SU-DHL-6 (cell line): ENCODE measurements at regions not wholly inside any gene's neighbourhood (a gene's known extent, or its start where the extent isn't known, plus 50 kb on each side); places are given as distances from the start of the nearest gene placed in this dataset.
"Not testable (repeated sequence)": the region's sequence is repeated elsewhere in the genome, so short reads cannot be mapped to it uniquely, and the experiment has no call there.

ENCODE experiments used
- H2AFZ ChIP-seq: fragments of 200-600 bp; sonication (generic); 2 replicates; pipeline ENCODE4 v1.6.1; 2014; ENCODE audit warnings: low read depth, mild to moderate bottlenecking, moderate library complexity, mixed read lengths, antibody characterized with exemption, low read length; ENCODE audit not compliant: severe bottlenecking
- H3F3A ChIP-seq: fragments of 200-600 bp; shearing (Covaris generic); 2 replicates; pipeline ENCODE4 v1.6.0; 2016; ENCODE audit warnings: antibody characterized with exemption, mild to moderate bottlenecking; ENCODE audit not compliant: insufficient read depth
- H3K27ac ChIP-seq: fragments of 200-600 bp; sonication (generic); 2 replicates; pipeline ENCODE4 v1.5.1; 2016; ENCODE audit warnings: low read depth, mild to moderate bottlenecking, low read length, moderate library complexity, mixed read lengths
- H3K27me3 ChIP-seq: fragments of 200-600 bp; sonication (generic), shearing (Covaris generic); 2 replicates; pipeline ENCODE4 v1.6.0; 2014; ENCODE audit warnings: mild to moderate bottlenecking, low read length
- H3K36me3 ChIP-seq: fragments of 200-600 bp; sonication (generic); 2 replicates; pipeline ENCODE4 v1.6.1; 2014; ENCODE audit warnings: mild to moderate bottlenecking, low read length, mixed read lengths
- H3K4me2 ChIP-seq: fragments of 300-600, 200-600 bp; shearing (Covaris generic), sonication (generic); 2 replicates; pipeline ENCODE4 v1.6.0; 2014; ENCODE audit warnings: low read length, low read depth, mild to moderate bottlenecking; ENCODE audit not compliant: poor library complexity, severe bottlenecking
- H3K4me3 ChIP-seq: fragments of 200-600 bp; sonication (generic); 2 replicates; pipeline ENCODE4 v1.5.1; 2014; ENCODE audit warnings: antibody characterized with exemption, low read length, mild to moderate bottlenecking, mixed read lengths; ENCODE audit not compliant: insufficient read depth, poor library complexity, severe bottlenecking
- H3K79me2 ChIP-seq: fragments of 200-600 bp; sonication (generic); 2 replicates; pipeline ENCODE4 v1.6.1; 2014; ENCODE audit warnings: mild to moderate bottlenecking, low read length, moderate library complexity; ENCODE audit not compliant: insufficient read depth
- H3K9ac ChIP-seq: fragments of 200-600 bp; sonication (generic); 2 replicates; pipeline ENCODE4 v1.7.0; 2014; ENCODE audit warnings: mild to moderate bottlenecking, low read length
- H3K9me2 ChIP-seq: fragments of 200-600 bp; sonication (generic); replicated peaks from 2 replicates; pipeline ENCODE4 v1.6.1; 2014; ENCODE audit warnings: low read length; ENCODE audit not compliant: insufficient read depth
- H3K9me3 ChIP-seq: fragments of 200-600 bp; sonication (generic); 2 replicates; pipeline ENCODE4 v1.6.1; 2014; ENCODE audit warnings: low read length, mixed read lengths; ENCODE audit not compliant: insufficient read depth
- H4K20me1 ChIP-seq: fragments of 200-600 bp; sonication (generic); 2 replicates; pipeline ENCODE4 v1.6.1; 2014; ENCODE audit warnings: low read depth, mild to moderate bottlenecking, antibody characterized with exemption, low read length, moderate library complexity, mixed read lengths
- EZH2phosphoT487 ChIP-seq: fragments of 200-600 bp; sonication (generic), shearing (Covaris generic); conservative IDR thresholded peaks from 2 replicates; pipeline ENCODE4 v1.6.1; 2018; ENCODE audit warnings: mild to moderate bottlenecking, antibody characterized with exemption, low read length, moderate library complexity, mixed read lengths
- TF ChIP-seq, protein P1 (sequence below): fragments of 200-600 bp; sonication (generic); IDR thresholded peaks from one replicate; pipeline ENCODE4 v1.5.1; 2017; ENCODE audit warnings: antibody characterized with exemption, mild to moderate bottlenecking, low read length, moderate library complexity; ENCODE audit not compliant: insufficient read depth, poor library complexity, severe bottlenecking

- Histone ChIP-seq H4K20me1 (no peaks in the 10 kb centered on the region), H3F3A (no peaks in the 10 kb centered on the region), H3K4me2 (no peak overlapping the region), H3K27me3 (no peaks in the 10 kb centered on the region), H3K9me2 (no peaks in the 10 kb centered on the region), H3K4me3 (no peak overlapping the region), H3K79me2 (no peaks in the 10 kb centered on the region), H3K36me3 (no peaks in the 10 kb centered on the region), H2AFZ (no peak overlapping the region), H3K9me3 (no peaks in the 10 kb centered on the region), H3K9ac (no peak overlapping the region), H3K27ac (no peak overlapping the region)
- TF ChIP-seq, protein P1, sequence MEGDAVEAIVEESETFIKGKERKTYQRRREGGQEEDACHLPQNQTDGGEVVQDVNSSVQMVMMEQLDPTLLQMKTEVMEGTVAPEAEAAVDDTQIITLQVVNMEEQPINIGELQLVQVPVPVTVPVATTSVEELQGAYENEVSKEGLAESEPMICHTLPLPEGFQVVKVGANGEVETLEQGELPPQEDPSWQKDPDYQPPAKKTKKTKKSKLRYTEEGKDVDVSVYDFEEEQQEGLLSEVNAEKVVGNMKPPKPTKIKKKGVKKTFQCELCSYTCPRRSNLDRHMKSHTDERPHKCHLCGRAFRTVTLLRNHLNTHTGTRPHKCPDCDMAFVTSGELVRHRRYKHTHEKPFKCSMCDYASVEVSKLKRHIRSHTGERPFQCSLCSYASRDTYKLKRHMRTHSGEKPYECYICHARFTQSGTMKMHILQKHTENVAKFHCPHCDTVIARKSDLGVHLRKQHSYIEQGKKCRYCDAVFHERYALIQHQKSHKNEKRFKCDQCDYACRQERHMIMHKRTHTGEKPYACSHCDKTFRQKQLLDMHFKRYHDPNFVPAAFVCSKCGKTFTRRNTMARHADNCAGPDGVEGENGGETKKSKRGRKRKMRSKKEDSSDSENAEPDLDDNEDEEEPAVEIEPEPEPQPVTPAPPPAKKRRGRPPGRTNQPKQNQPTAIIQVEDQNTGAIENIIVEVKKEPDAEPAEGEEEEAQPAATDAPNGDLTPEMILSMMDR: no peak
- no peak for TF ChIP-seq EZH2phosphoT487
Measured at GRCh38 chr17:26731005-26731921, 562.7 kb upstream of the WSB1 start.

- not testable (repeated sequence) for H3K27ac ChIP-seq, H2AFZ ChIP-seq, H3K4me2 ChIP-seq
Measured at GRCh38 chr17:26731926-26732325, 562.0 kb upstream of the WSB1 start.

DNA sequence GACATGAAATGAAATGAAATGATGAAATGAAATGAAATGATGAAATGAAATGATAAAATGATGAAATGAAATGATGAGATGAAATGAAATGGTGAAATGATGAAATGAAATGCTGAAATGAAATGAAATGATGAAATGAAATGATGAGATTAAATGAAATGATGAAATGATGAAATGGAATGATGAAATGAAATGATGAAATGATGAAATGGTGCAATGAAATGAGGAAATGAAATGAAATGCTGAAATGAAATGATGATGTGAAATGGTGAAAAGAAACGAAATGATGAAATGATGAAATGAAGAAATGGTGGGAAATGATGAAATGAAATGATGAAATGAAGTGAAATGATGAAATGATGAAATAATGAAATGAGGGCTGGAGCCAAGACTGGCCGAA is 559.1 kb upstream of the WSB1 start:
- not testable (repeated sequence) for H3K36me3 ChIP-seq, H3F3A ChIP-seq, H3K4me2 ChIP-seq, H3K4me3 ChIP-seq, H3K9me2 ChIP-seq, H3K27ac ChIP-seq, H3K79me2 ChIP-seq, H4K20me1 ChIP-seq, H3K9me3 ChIP-seq, H2AFZ ChIP-seq, H3K9ac ChIP-seq, H3K27me3 ChIP-seq

More at GRCh38 chr17:26731926-26732325, 562.0 kb upstream of the WSB1 start:
- H4K20me1 ChIP-seq, H3K79me2 ChIP-seq, H3K36me3 ChIP-seq, H3F3A ChIP-seq, H3K27me3 ChIP-seq, H3K4me3 ChIP-seq, H3K9me3 ChIP-seq, H3K9me2 ChIP-seq, H3K9ac ChIP-seq: not testable (repeated sequence)

DNA sequence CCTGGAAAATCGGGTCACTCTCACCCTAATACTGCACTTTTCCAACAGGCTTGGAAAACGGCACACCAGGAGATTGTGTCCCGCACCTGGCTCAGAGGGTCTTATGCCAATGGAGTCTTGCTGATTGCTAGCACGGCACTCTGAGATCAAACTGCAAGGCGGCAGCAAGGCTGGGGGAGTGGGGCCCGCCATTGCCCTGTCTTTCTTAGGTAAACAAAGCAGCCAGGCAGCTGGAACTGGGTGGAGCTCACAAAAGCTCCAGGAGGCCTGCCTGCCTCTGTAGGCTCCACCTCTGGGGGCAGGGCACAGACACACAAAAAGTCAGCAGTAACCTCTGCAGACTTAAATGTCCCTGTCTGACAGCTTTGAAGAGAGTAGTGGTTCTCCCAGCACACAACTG is 557.9 kb upstream of the WSB1 start:
- H3K4me2 ChIP-seq, H3K27ac ChIP-seq, H3K9ac ChIP-seq, H3K27me3 ChIP-seq, H3K79me2 ChIP-seq, H2AFZ ChIP-seq, H3K36me3 ChIP-seq, H4K20me1 ChIP-seq, H3K9me2 ChIP-seq, H3F3A ChIP-seq, H3K4me3 ChIP-seq, H3K9me3 ChIP-seq: not testable (repeated sequence)
